AG10803 (cell line): ENCODE measurements at regions not wholly inside any gene's neighbourhood (a gene's known extent, or its start where the extent isn't known, plus 50 kb on each side); places are given as distances from the start of the nearest gene placed in this dataset.
A peak's percentile ranks its signal among the peaks of the same experiment; 100 is the strongest.

Experiments
- DNase-seq: peaks from one replicate; pipeline ENCODE4 v3.0.0; 2010; ENCODE audit warnings: low read depth
- H3K4me3 ChIP-seq: 2 replicates; pipeline ENCODE4 v1.5.1; 2011; ENCODE audit warnings: mild to moderate bottlenecking, low read length, control low read depth
- TF ChIP-seq, protein P1 (sequence below): conservative IDR thresholded peaks from 2 replicates; pipeline ENCODE4 v1.5.1; 2011; ENCODE audit warnings: mild to moderate bottlenecking, low read length, control low read depth, inconsistent platforms

DNA sequence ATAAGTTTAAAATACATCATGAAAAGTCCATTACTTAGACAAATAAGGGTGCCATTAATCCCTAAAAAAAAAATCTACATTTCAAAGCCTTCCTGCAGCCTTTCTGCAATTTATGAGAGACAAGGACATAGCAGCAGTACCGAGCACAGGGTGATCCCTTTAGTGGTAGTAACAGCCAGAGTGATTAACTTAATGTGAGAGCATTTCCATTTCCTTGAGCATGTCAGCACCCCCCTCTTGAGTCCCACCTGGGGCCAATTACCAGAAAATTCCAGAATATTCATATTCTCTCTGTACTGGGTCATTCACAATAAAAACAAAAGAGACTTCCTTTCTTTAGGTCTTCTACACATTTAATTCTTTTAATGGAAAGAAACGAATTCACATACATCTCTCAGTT, 546.9 kb upstream of the CCDC54 start:
- H3K4me3 ChIP-seq = no peak overlapping the region
- no peak for DNase-seq
- TF ChIP-seq, protein P1, sequence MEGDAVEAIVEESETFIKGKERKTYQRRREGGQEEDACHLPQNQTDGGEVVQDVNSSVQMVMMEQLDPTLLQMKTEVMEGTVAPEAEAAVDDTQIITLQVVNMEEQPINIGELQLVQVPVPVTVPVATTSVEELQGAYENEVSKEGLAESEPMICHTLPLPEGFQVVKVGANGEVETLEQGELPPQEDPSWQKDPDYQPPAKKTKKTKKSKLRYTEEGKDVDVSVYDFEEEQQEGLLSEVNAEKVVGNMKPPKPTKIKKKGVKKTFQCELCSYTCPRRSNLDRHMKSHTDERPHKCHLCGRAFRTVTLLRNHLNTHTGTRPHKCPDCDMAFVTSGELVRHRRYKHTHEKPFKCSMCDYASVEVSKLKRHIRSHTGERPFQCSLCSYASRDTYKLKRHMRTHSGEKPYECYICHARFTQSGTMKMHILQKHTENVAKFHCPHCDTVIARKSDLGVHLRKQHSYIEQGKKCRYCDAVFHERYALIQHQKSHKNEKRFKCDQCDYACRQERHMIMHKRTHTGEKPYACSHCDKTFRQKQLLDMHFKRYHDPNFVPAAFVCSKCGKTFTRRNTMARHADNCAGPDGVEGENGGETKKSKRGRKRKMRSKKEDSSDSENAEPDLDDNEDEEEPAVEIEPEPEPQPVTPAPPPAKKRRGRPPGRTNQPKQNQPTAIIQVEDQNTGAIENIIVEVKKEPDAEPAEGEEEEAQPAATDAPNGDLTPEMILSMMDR = no peak

DNA sequence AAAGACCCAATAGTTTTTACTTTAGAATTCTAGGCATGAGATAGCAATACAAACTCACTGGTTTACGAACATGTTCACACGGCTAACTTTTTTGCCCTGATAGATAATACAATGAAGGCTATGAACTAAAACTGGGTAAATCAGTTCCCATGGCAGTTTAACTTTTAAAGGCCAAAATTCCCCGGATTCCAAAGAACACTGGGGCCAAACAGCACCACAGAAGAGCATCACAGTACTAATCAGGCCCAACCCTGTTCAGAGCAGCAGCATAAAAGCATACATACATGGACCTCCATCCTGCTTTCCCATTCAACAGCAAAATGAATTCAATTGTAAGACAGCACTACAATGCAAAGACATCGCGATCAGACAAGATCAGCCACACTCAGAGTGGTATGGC, 540.3 kb upstream of the CCDC54 start:
- H3K4me3 ChIP-seq = no peak overlapping the region
- no peak for DNase-seq
- TF ChIP-seq, protein P1 = no peak

DNA sequence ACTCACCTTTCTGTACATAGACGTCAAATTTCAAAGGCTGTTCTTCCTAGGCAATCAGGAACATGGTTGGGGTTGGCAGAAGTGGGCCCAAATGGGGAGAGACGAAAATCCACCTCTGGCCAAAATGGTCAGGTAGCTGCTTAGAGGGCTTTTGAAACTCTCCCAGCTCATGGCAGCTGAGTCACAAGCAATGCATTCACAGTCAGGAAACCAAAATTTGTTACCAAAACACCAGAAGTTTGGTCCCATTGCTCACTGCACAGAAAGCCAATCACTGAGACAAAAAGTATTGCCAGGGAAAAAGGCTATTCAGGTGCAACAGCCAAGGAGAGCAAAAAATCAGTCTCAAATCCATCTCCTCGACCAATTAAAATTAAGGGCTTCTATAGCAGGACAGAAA, 539.6 kb upstream of the CCDC54 start:
- DNase-seq = no peak
- H3K4me3 ChIP-seq = no peak overlapping the region
- TF ChIP-seq, protein P1 = no peak

DNA sequence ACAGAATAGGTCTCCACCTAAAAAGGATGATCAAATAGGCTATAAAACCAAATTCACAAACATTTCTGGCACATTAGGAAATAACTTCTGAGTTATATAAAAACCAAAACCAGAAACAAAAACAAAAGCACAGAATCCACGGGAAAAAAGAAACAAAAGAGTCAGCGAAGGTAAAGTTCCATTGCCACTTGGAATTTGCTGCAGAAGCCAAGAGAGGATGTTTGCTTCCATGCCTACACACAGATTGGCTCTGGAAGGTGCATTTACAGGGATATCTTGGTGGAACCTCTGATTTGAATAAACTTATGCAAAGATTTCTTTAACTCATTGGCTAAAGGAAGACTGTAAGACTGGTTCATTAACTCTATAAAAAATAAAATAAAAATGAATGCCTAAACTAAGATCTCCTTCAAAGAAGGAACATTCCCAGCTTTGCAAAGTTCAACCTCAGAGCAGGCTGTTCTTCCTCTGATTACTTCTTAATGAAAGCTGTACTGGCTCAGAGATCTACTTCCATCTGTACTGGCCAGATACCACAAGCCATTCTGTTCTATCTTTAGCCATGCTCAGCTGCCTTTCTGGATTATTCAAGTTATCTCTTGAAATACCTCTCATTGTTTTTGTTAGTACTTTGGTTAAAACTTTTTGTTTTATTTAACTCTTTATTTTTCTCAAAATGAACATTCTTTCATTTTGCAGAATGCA, 537.5 kb upstream of the CCDC54 start:
- DNase-seq = peak; percentile 44
- TF ChIP-seq, protein P1 = no peak
- no peak overlapping the region for H3K4me3 ChIP-seq

DNA sequence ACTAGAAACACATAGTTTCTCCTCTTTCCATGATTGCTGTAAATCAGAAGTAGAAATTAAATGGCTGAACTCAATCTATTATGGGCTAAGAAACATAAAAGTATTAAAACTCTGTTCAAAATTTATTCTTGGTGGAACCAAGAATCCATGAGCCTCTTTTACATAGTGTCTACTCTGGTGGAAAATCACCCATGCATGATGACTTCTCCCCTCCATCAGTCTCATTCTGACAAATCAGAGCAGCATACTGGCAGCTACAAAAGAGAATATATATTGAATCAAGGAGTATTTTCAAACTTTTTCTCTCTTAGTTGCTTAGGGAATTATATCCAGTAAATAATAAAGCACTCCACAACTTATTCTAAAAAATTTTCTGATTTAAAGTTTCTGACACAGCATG, 536.9 kb upstream of the CCDC54 start:
- DNase-seq = no peak
- no peak overlapping the region for H3K4me3 ChIP-seq
- TF ChIP-seq, protein P1 = no peak

DNA sequence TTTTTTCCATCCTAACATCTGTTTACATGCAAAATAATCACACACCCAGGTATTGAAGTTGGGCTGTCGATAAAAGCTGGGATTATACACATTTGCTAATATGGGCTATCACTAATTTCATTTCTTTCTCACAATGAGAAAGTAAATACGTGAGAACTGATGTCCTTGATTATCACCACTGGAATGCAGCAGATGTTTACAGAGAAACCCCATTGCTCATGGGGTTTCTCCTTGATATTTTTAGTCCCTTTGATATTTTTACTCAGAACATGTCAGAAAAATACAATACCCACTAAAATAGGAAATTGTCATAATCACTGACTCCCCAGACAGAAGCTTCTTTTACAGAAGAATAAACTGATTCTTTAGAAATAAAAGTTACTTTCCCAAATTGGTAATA, 535.1 kb upstream of the CCDC54 start:
- no peak overlapping the region for H3K4me3 ChIP-seq
- TF ChIP-seq, protein P1 = no peak
- DNase-seq = no peak

DNA sequence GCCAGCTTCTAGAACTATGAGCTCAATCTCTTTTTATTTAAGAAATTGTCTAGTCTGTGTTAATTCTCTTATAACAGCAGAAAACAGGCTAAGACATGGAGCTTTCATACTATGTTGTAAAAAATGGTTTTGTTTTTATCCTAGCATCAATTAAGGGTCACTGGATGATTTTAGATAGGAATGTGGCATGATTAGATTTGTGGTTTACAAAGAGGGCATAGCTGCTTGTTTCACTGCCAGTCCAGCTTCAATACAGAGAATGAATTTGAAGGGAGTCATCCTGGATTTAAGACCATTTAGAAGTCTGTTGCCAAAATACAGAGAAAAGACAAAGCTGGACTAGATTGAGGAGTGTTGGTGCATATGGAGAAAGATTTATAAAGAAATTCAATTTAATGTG, 532.6 kb upstream of the CCDC54 start:
- DNase-seq = no peak
- no peak overlapping the region for H3K4me3 ChIP-seq
- TF ChIP-seq, protein P1 = no peak
